Endothelial cell (in vitro differentiated cells): ENCODE measurements at regions not wholly inside any gene's neighbourhood (a gene's known extent, or its start where the extent isn't known, plus 50 kb on each side); places are given as distances from the start of the nearest gene placed in this dataset.

Experiments
- DNase-seq: peaks from one replicate; pipeline ENCODE4 v3.0.0; 2021; ENCODE audit warnings: low spot score
- H3K27ac Mint-ChIP-seq: one replicate; pipeline ENCODE4 v1.8.0; 2021; ENCODE audit warnings: mixed read lengths, inconsistent platforms; ENCODE audit not compliant: unreplicated experiment
- H3K27me3 Mint-ChIP-seq: one replicate; pipeline ENCODE4 v1.8.0; 2021; ENCODE audit warnings: mild to moderate bottlenecking, moderate library complexity, mixed read lengths, inconsistent platforms; ENCODE audit not compliant: unreplicated experiment
- H3K36me3 Mint-ChIP-seq: one replicate; pipeline ENCODE4 v1.8.0; 2021; ENCODE audit warnings: mild to moderate bottlenecking, low read depth, mixed read lengths, inconsistent platforms; ENCODE audit not compliant: unreplicated experiment
- H3K4me1 Mint-ChIP-seq: one replicate; pipeline ENCODE4 v1.8.0; 2021; ENCODE audit warnings: mild to moderate bottlenecking, mixed read lengths, inconsistent platforms; ENCODE audit not compliant: unreplicated experiment
- H3K4me3 Mint-ChIP-seq: one replicate; pipeline ENCODE4 v1.8.0; 2021; ENCODE audit warnings: mild to moderate bottlenecking, mixed read lengths, inconsistent platforms; ENCODE audit not compliant: unreplicated experiment
- H3K9me3 Mint-ChIP-seq: one replicate; pipeline ENCODE4 v1.8.0; 2021; ENCODE audit warnings: mixed read lengths, inconsistent platforms; ENCODE audit not compliant: unreplicated experiment
- CTCF ChIP-seq: fragments of 200-600 bp; sonication (generic); IDR thresholded peaks from one replicate; pipeline ENCODE4 v1.5.0; 2021; ENCODE audit warnings: antibody characterized with exemption; ENCODE audit not compliant: unreplicated experiment

- no peak overlapping the region for H3K27ac Mint-ChIP-seq
- H3K9me3 Mint-ChIP-seq = peaks cover 6% of the 10 kb centered on the region
- no peak for DNase-seq
- no peaks in the 10 kb centered on the region for H3K4me1 Mint-ChIP-seq
- H3K36me3 Mint-ChIP-seq = peaks cover 6% of the 10 kb centered on the region
- no peak overlapping the region for H3K4me3 Mint-ChIP-seq
- H3K27me3 Mint-ChIP-seq = no peaks in the 10 kb centered on the region
- no peak for TF ChIP-seq CTCF
These were observed 491.7 kb downstream of the PRR16 start for GRCh38 chr5:120955795-120956194.

GRCh38 chr5:120958877-120959485, 494.9 kb downstream of the PRR16 start:
- no peak for TF ChIP-seq CTCF
- DNase-seq = no peak
- H3K9me3 Mint-ChIP-seq = no peaks in the 10 kb centered on the region
- no peaks in the 10 kb centered on the region for H3K36me3 Mint-ChIP-seq
- no peak overlapping the region for H3K4me3 Mint-ChIP-seq
- H3K27ac Mint-ChIP-seq = no peak overlapping the region
- H3K4me1 Mint-ChIP-seq = no peaks in the 10 kb centered on the region
- H3K27me3 Mint-ChIP-seq = no peaks in the 10 kb centered on the region

- no peak for TF ChIP-seq CTCF
- no peaks in the 10 kb centered on the region for H3K27me3 Mint-ChIP-seq
- DNase-seq = no peak
- H3K27ac Mint-ChIP-seq = no peak overlapping the region
- no peak overlapping the region for H3K4me3 Mint-ChIP-seq
- H3K36me3 Mint-ChIP-seq = no peaks in the 10 kb centered on the region
- H3K4me1 Mint-ChIP-seq = no peaks in the 10 kb centered on the region
- H3K9me3 Mint-ChIP-seq = no peaks in the 10 kb centered on the region
These were observed 496.4 kb downstream of the PRR16 start for GRCh38 chr5:120960510-120960909.

GRCh38 chr5:120967366-120967765, 503.3 kb downstream of the PRR16 start:
- H3K27me3 Mint-ChIP-seq = no peaks in the 10 kb centered on the region
- no peaks in the 10 kb centered on the region for H3K4me1 Mint-ChIP-seq
- H3K36me3 Mint-ChIP-seq = no peaks in the 10 kb centered on the region
- no peak overlapping the region for H3K27ac Mint-ChIP-seq
- no peaks in the 10 kb centered on the region for H3K9me3 Mint-ChIP-seq
- DNase-seq = no peak
- TF ChIP-seq CTCF = no peak
- no peak overlapping the region for H3K4me3 Mint-ChIP-seq

- Mint-ChIP-seq H3K27me3 (peaks cover 1% of the 10 kb centered on the region), H3K4me3 (no peak overlapping the region), H3K9me3 (no peaks in the 10 kb centered on the region), H3K27ac (no peak overlapping the region), H3K36me3 (no peaks in the 10 kb centered on the region), H3K4me1 (no peaks in the 10 kb centered on the region)
- no peak for TF ChIP-seq CTCF
- no peak for DNase-seq
These were observed 510.6 kb downstream of the PRR16 start for GRCh38 chr5:120974690-120975089.
